GM12872 (cell line): ENCODE measurements at regions not wholly inside any gene's neighbourhood (a gene's known extent, or its start where the extent isn't known, plus 50 kb on each side); places are given as distances from the start of the nearest gene placed in this dataset.

ENCODE experiments used
- CTCF ChIP-seq: IDR thresholded peaks from 3 replicates; pipeline ENCODE4 v1.5.1; 2011; ENCODE audit warnings: low read depth, mild to moderate bottlenecking, low read length, moderate library complexity; ENCODE audit not compliant: insufficient read depth

DNA sequence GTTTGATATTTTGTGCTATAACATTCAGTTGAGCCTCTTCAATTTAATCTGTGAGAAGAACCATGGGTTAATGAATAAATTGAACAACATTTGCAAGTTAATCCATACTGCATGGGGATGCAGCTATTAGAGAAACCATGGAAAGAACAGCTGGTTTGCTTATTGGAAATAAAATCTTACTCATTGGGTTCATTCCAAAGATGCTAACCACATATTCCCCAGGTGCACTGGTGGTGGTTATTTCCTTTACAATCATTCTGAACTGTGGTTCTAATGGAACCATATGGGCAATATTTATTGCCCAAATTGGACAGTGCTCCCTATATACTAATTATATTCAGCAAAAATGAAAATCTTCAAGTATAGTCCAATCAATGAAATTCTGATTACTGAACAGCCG, 1200.4 kb upstream of the CDH2 start:
- no peak for TF ChIP-seq CTCF

- no peak for TF ChIP-seq CTCF
Observed at GRCh38 chr18:29373000-29373399, 1196.1 kb upstream of the CDH2 start.

DNA sequence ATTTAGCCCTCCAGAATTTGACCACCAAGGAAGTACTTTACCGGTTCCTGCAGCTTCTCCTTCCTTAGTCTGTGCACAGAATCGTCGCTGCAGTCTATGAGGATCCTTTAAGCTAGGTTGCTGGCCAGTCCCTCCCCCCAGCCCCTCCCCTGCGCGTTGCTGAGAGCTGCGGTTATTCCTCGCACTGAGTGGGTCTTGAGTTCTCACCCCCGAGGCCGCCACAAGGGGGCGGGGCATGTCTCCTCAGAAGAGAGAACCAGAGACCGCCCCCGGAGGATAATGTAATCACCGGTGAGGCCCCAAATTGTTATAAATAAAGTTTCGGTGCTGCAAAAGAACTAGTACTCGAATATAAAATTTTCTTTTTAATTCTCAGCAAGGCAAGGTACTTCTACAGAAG, 1184.9 kb upstream of the CDH2 start:
- no peak for TF ChIP-seq CTCF

DNA sequence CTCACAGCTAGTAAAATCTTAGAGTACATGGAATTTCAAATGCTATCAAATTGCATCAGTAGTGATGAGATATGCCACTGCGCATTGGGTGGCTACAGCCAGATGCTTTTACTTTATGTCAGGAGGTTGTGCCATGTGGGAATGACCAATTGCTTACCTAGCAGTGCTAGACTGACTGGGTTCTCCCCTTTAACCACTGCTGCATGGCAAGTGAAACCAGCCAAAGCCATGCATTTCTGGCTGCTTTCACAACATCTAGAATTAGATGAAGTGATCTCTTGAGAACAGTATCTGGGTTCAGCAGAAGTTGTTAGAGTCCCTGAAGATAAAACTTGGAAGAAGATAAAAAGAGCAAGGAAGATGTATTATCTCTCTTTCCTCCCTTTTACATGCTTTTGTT, 1174.2 kb upstream of the CDH2 start:
- no peak for TF ChIP-seq CTCF

- no peak for TF ChIP-seq CTCF
Observed at GRCh38 chr18:29328932-29329331, 1152.0 kb upstream of the CDH2 start.

DNA sequence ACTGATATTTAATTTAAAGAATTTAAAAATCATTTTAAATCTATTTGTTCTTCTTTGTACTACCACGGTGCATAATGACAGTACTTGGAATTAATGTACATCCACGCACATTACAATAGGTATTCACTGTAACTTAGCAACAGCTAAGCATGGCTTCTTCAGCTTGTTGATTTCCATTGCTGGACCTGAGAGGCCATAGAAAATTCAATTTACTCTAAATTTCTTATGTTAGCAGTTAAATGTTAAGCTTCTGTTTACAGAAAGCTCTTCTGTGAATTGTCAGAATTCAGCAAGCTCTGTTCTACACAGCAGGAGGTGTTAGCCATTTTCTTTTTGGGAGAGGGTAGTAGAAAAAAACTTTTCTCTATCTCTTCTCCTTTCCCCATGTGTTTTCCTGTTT, 1149.3 kb upstream of the CDH2 start:
- no peak for TF ChIP-seq CTCF

- no peak for TF ChIP-seq CTCF
Observed at GRCh38 chr18:29321561-29321960, 1144.6 kb upstream of the CDH2 start.

DNA sequence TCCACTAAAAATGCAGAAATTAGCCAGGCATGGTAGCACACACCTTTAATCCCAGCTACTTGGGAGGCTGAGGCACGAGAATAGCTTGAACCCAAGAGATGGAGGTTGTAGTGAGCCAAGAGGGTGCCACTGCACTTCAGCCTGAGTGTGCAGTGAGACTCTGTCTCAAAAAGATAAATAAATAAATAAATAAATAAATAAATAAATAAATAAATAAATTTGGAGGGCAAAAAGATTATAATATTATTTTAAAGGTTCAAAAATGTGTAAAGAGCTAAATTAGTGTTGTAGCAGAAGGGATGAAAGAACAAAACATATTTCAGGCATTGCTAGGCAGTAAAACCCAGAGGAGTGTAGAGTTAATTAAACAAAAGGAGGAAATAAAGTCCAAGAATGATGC, 1136.4 kb upstream of the CDH2 start:
- TF ChIP-seq CTCF: no peak
